H9 (cell line): ENCODE measurements at regions not wholly inside any gene's neighbourhood (a gene's known extent, or its start where the extent isn't known, plus 50 kb on each side); places are given as distances from the start of the nearest gene placed in this dataset.

Experiments used
- DNase-seq: peaks from one replicate; pipeline ENCODE4 v3.0.0-alpha.2; 2017
- H2AFZ ChIP-seq: one replicate; pipeline ENCODE4 v1.6.1; 2013; ENCODE audit warnings: mild to moderate bottlenecking, low read length, control low read depth, moderate library complexity
- H2AK5ac ChIP-seq: 2 replicates; pipeline ENCODE4 v1.6.1; 2013; ENCODE audit warnings: low read length, control low read depth, mixed read lengths; ENCODE audit not compliant: insufficient read length
- H2BK120ac ChIP-seq: one replicate; pipeline ENCODE4 v1.6.1; 2013; ENCODE audit warnings: low read depth, mild to moderate bottlenecking, low read length, control low read depth, inconsistent platforms; ENCODE audit not compliant: poor library complexity, severe bottlenecking
- H2BK12ac ChIP-seq: 2 replicates; pipeline ENCODE4 v1.6.1; 2013; ENCODE audit warnings: low read length, control low read depth, mixed read lengths, low read depth; ENCODE audit not compliant: insufficient read length
- H2BK15ac ChIP-seq: 2 replicates; pipeline ENCODE4 v1.6.1; 2013; ENCODE audit warnings: low read depth, low read length, control low read depth
- H2BK20ac ChIP-seq: one replicate; pipeline ENCODE4 v1.6.1; 2013; ENCODE audit warnings: low read depth, mild to moderate bottlenecking, low read length, control low read depth, inconsistent platforms; ENCODE audit not compliant: poor library complexity, severe bottlenecking
- H2BK5ac ChIP-seq: 2 replicates; pipeline ENCODE4 v1.6.1; 2013; ENCODE audit warnings: low read length, control low read depth, mixed read lengths; ENCODE audit not compliant: insufficient read length
- H3K14ac ChIP-seq: 2 replicates; pipeline ENCODE4 v1.6.1; 2013; ENCODE audit warnings: low read length, control low read depth; ENCODE audit not compliant: insufficient read depth
- H3K18ac ChIP-seq: 2 replicates; pipeline ENCODE4 v1.6.1; 2013; ENCODE audit warnings: low read depth, mild to moderate bottlenecking, mixed read lengths, low read length, control low read depth; ENCODE audit not compliant: insufficient read length
- H3K23ac ChIP-seq: 2 replicates; pipeline ENCODE4 v1.6.1; 2013; ENCODE audit warnings: low read length, control low read depth, mixed read lengths, low read depth; ENCODE audit not compliant: insufficient read length
- H3K23me2 ChIP-seq: 2 replicates; pipeline ENCODE4 v1.6.1; 2013; ENCODE audit warnings: low read depth, mild to moderate bottlenecking, mixed read lengths, low read length, control low read depth; ENCODE audit not compliant: insufficient read length, poor library complexity, severe bottlenecking
- H3K27ac ChIP-seq: 2 replicates; pipeline ENCODE4 v1.5.1; 2013; ENCODE audit warnings: low read length, control low read depth, mixed read lengths, low read depth; ENCODE audit not compliant: insufficient read length
- H3K27me3 ChIP-seq: 2 replicates; pipeline ENCODE4 v1.6.1; 2013; ENCODE audit warnings: low read length, control low read depth, inconsistent platforms; ENCODE audit not compliant: insufficient read depth
- H3K4ac ChIP-seq: 2 replicates; pipeline ENCODE4 v1.6.1; 2013; ENCODE audit warnings: low read depth, mild to moderate bottlenecking, control low read depth, inconsistent platforms, low read length, moderate library complexity
- H3K4me1 ChIP-seq: 2 replicates; pipeline ENCODE4 v1.6.1; 2013; ENCODE audit warnings: low read length, control low read depth, inconsistent platforms; ENCODE audit not compliant: insufficient read depth
- H3K4me2 ChIP-seq: 2 replicates; pipeline ENCODE4 v1.6.1; 2013; ENCODE audit warnings: low read length, control low read depth, mixed read lengths; ENCODE audit not compliant: insufficient read length, insufficient read depth
- H3K56ac ChIP-seq: 2 replicates; pipeline ENCODE4 v1.6.1; 2013; ENCODE audit warnings: low read depth, mild to moderate bottlenecking, mixed read lengths, low read length, control low read depth; ENCODE audit not compliant: insufficient read length
- H3K79me1 ChIP-seq: 2 replicates; pipeline ENCODE4 v1.6.1; 2013; ENCODE audit warnings: low read depth, mild to moderate bottlenecking, moderate library complexity, low read length, control low read depth, inconsistent platforms; ENCODE audit not compliant: insufficient read depth, poor library complexity, severe bottlenecking
- H3K79me2 ChIP-seq: 2 replicates; pipeline ENCODE4 v1.6.1; 2013; ENCODE audit warnings: low read length, control low read depth, inconsistent platforms; ENCODE audit not compliant: insufficient read depth
- H3K9ac ChIP-seq: 2 replicates; pipeline ENCODE4 v1.6.1; 2013; ENCODE audit warnings: low read length, control low read depth, mixed read lengths; ENCODE audit not compliant: insufficient read length; ENCODE audit errors: extremely low read depth
- H3K9me3 ChIP-seq: one replicate; pipeline ENCODE4 v1.6.1; 2013; ENCODE audit warnings: low read depth, low read length, inconsistent platforms; ENCODE audit not compliant: control insufficient read depth
- H3T11ph ChIP-seq: one replicate; pipeline ENCODE4 v1.6.1; 2013; ENCODE audit warnings: mild to moderate bottlenecking, low read length, control low read depth, inconsistent platforms
- H4K20me1 ChIP-seq: one replicate; pipeline ENCODE4 v1.6.1; 2013; ENCODE audit not compliant: control insufficient read depth, insufficient read length, insufficient read depth
- H4K5ac ChIP-seq: 2 replicates; pipeline ENCODE4 v1.6.1; 2013; ENCODE audit warnings: low read depth, mild to moderate bottlenecking, mixed read lengths, low read length, control low read depth; ENCODE audit not compliant: insufficient read length
- H4K8ac ChIP-seq: replicated peaks from 2 replicates; pipeline ENCODE4 v1.6.1; 2013; ENCODE audit warnings: low read length, control low read depth, mixed read lengths, low read depth; ENCODE audit not compliant: insufficient read length
- H4K91ac ChIP-seq: 2 replicates; pipeline ENCODE4 v1.6.1; 2013; ENCODE audit warnings: low read depth, mild to moderate bottlenecking, moderate library complexity, mixed read lengths, low read length, control low read depth; ENCODE audit not compliant: insufficient read length
- H3K27ac Mint-ChIP-seq, 3 experiments: 2 replicates in 2 of 3; 3 replicates in 1 of 3; pipeline ENCODE4 v1.8.0; 2020 to 2021; ENCODE audit warnings: mixed read lengths in 3 of 3, mild to moderate bottlenecking in 1 of 3, moderate library complexity in 1 of 3
- H3K27me3 Mint-ChIP-seq: 2 replicates; pipeline ENCODE4 v1.8.0; 2021; ENCODE audit warnings: low read depth, mild to moderate bottlenecking, moderate library complexity, mixed read lengths
- H3K36me3 Mint-ChIP-seq, 3 experiments: 2 replicates in 2 of 3; 3 replicates in 1 of 3; pipeline ENCODE4 v1.8.0; 2020 to 2021; ENCODE audit warnings: low read depth in 3 of 3, mixed read lengths in 3 of 3; ENCODE audit not compliant: insufficient read depth in 1 of 3
- H3K4me1 Mint-ChIP-seq, 2 experiments: 2 replicates each; pipeline ENCODE4 v1.8.0; 2020; ENCODE audit warnings: mixed read lengths in 2 of 2
- H3K4me3 Mint-ChIP-seq, 2 experiments: 2 replicates in 1 of 2; 3 replicates in 1 of 2; pipeline ENCODE4 v1.8.0; 2020 to 2021; ENCODE audit warnings: mild to moderate bottlenecking in 2 of 2, mixed read lengths in 2 of 2, moderate library complexity in 1 of 2
- H3K9me3 Mint-ChIP-seq, 2 experiments: 2 replicates in 1 of 2; 3 replicates in 1 of 2; pipeline ENCODE4 v1.8.0; 2020; ENCODE audit warnings: mild to moderate bottlenecking in 2 of 2, mixed read lengths in 2 of 2, moderate library complexity in 1 of 2
- WGBS: extraction: QIAGEN DNeasy Blood & Tissue Kit; methylation state at CpG from one replicate; pipeline ENCODE4 v1.1.7; 2013; ENCODE audit warnings: missing lambda C conversion rate, low lambda C conversion rate, mixed read lengths; ENCODE audit not compliant: insufficient read length; ENCODE audit errors: extremely low coverage; 5-methylcytosine and 5-hydroxymethylcytosine counted together
- TF ChIP-seq, protein P1 (sequence below): fragments of 200-600 bp; sonication (generic); conservative IDR thresholded peaks from 3 replicates; pipeline ENCODE4 v1.8.0; 2021; ENCODE audit warnings: antibody characterized with exemption, mild to moderate bottlenecking

- Histone ChIP-seq H3K9me3 (no peaks in the 10 kb centered on the region), H3K79me2 (no peaks in the 10 kb centered on the region; the same call in 1 of the 2 replicates), H2BK5ac (no peak overlapping the region), H2BK15ac (no peak overlapping the region), H3K27me3 (no peaks in the 10 kb centered on the region), H2BK120ac (no peak overlapping the region), H4K91ac (no peak overlapping the region), H3K18ac (no peak overlapping the region), H3K56ac (no peak overlapping the region), H2AK5ac (no peak overlapping the region), H3K9ac (no peak overlapping the region), H3K4me1 (no peaks in the 10 kb centered on the region; the same call in 1 of the 2 replicates), H4K8ac (no peak overlapping the region), H4K5ac (no peak overlapping the region), H2AFZ (no peak overlapping the region), H3K14ac (no peak overlapping the region), H3T11ph (no peak overlapping the region), H2BK20ac (no peak overlapping the region), H3K23ac (no peak overlapping the region), H3K23me2 (no peaks in the 10 kb centered on the region), H2BK12ac (no peak overlapping the region), H3K4ac (no peak overlapping the region), H4K20me1 (no peaks in the 10 kb centered on the region), H3K4me2 (no peak overlapping the region), H3K79me1 (no peaks in the 10 kb centered on the region), H3K27ac (no peak overlapping the region)
- H3K27me3 Mint-ChIP-seq, result peaks cover 3% of the 10 kb centered on the region; the same call in 1 of the 2 replicates
- no peaks in the 10 kb centered on the region for H3K9me3 Mint-ChIP-seq
- WGBS, result no CpG with 5 or more reads among the region's 5 CpGs
- peaks cover 19 to 24% of the 10 kb centered on the region in 2 experiments for H3K4me1 Mint-ChIP-seq
- H3K36me3 Mint-ChIP-seq, result peaks cover 0 to 7% (median 0%) of the 10 kb centered on the region in 3 experiments; a peak in 2 of 7 replicates
- TF ChIP-seq, protein P1, sequence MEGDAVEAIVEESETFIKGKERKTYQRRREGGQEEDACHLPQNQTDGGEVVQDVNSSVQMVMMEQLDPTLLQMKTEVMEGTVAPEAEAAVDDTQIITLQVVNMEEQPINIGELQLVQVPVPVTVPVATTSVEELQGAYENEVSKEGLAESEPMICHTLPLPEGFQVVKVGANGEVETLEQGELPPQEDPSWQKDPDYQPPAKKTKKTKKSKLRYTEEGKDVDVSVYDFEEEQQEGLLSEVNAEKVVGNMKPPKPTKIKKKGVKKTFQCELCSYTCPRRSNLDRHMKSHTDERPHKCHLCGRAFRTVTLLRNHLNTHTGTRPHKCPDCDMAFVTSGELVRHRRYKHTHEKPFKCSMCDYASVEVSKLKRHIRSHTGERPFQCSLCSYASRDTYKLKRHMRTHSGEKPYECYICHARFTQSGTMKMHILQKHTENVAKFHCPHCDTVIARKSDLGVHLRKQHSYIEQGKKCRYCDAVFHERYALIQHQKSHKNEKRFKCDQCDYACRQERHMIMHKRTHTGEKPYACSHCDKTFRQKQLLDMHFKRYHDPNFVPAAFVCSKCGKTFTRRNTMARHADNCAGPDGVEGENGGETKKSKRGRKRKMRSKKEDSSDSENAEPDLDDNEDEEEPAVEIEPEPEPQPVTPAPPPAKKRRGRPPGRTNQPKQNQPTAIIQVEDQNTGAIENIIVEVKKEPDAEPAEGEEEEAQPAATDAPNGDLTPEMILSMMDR, result no peak
- no peak overlapping the region for H3K27ac Mint-ChIP-seq
- no peak overlapping the region for H3K4me3 Mint-ChIP-seq
- DNase-seq, result no peak
These were observed 127.7 kb downstream of the NAV1 start for GRCh38 chr1:201666645-201667044.
